ENCODE measurements at regions not wholly inside any gene's neighbourhood (a gene's known extent, or its start where the extent isn't known, plus 50 kb on each side); places are given as distances from the start of the nearest gene placed in this dataset.
A peak's percentile ranks its signal among the peaks of the same experiment; 100 is the strongest.

DNA sequence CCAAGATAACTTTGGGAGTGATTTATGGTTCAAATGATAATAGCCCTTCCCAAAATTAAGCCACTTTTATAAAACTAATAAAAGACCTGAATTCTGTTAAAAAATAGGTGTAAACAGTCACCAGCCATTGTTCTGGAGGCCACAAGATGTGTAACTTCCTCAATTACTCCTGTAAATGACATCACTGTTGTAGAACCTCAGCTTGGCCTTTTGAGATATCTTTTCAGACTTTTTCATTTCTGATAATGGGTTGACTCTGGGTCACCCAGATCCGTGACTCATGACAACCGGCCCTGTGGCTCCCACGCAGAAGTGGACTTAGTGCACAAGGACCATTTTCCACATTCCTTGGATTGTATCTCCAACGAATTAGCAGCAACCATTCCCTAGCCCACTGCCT lies 106.6 kb downstream of the DKK1 start:
- Histone ChIP-seq H3K27ac (ENCODE audit: low read depth, low read length) (no peak overlapping the region), H3K27me3 (ENCODE audit: control insufficient read depth, insufficient read depth, low read length) (no peaks in the 10 kb centered on the region), H3K4me3 (ENCODE audit: low read depth, low read length) (no peak overlapping the region), H3K9me3 (ENCODE audit: control insufficient read depth, insufficient read depth, low read length) (no peaks in the 10 kb centered on the region)
- TF ChIP-seq, protein P1, sequence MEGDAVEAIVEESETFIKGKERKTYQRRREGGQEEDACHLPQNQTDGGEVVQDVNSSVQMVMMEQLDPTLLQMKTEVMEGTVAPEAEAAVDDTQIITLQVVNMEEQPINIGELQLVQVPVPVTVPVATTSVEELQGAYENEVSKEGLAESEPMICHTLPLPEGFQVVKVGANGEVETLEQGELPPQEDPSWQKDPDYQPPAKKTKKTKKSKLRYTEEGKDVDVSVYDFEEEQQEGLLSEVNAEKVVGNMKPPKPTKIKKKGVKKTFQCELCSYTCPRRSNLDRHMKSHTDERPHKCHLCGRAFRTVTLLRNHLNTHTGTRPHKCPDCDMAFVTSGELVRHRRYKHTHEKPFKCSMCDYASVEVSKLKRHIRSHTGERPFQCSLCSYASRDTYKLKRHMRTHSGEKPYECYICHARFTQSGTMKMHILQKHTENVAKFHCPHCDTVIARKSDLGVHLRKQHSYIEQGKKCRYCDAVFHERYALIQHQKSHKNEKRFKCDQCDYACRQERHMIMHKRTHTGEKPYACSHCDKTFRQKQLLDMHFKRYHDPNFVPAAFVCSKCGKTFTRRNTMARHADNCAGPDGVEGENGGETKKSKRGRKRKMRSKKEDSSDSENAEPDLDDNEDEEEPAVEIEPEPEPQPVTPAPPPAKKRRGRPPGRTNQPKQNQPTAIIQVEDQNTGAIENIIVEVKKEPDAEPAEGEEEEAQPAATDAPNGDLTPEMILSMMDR (IDR thresholded peaks at IDR 0.05; ENCODE audit: low read depth, low read length): no peak
- POLR2A ChIA-PET: no interaction called here
- CTCF ChIA-PET: interaction anchor here (0.7 kb wide), 1 partner anchor 59 kb away, joined by 8 read pairs; no protein-coding TSS in a partner anchor
- DNase-seq (ENCODE audit: low read depth, low spot score): no peak

DNA sequence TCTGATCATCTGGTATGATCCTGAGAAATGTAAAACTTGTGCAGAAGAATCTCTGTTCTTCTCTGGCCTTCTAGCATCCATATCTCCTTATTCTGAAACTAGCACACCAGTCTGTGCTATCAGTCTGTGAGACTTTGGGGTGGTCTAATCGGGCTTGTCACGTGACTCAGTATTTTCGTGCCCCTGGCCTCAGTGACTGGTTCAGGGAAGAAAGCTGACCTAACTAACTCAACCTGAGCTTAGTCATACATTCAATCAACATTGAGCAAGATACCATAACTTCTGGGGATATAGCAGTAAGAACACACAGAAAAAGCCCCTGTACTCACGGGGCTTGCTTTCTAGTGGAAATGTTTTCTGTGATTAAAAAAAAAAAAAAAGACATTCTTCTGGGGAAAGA lies 109.3 kb downstream of the DKK1 start:
- no peaks in the 10 kb centered on the region for H3K27me3 ChIP-seq (ENCODE audit: control insufficient read depth, insufficient read depth, low read length)
- ChIA-PET POLR2A (no interaction called here), CTCF (interaction anchor here (0.5 to 0.7 kb wide), 3 partner anchors 12 to 865 kb away, joined by 3 to 4 read pairs (median 3); no protein-coding TSS in a partner anchor)
- TF ChIP-seq, protein P1 (IDR thresholded peaks at IDR 0.05; ENCODE audit: low read depth, low read length): no peak
- no peak overlapping the region for H3K27ac ChIP-seq (ENCODE audit: low read depth, low read length)
- H3K9me3 ChIP-seq (ENCODE audit: control insufficient read depth, insufficient read depth, low read length): no peaks in the 10 kb centered on the region
- DNase-seq (ENCODE audit: low read depth, low spot score): no peak
- H3K4me3 ChIP-seq (ENCODE audit: low read depth, low read length): no peak overlapping the region

DNA sequence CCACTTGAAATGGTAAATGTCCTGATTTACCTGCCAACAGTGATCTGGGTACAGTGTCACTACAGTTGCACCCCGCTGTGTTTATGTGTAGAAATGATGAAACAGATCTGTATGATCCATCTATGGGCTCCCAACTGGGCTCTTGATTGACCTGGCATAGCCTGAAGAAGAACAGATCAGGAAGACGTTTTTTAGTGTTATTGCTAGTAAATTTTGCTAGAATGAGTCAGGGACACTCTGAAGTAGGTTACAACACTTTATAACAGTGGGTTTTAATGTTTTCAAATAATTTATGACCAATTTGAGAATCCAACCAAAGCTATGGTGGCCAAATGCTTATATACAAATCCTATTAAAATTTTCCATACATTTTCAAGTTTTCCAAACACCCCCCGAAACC lies 110.3 kb downstream of the DKK1 start:
- ChIA-PET POLR2A (interaction anchor here (0.6 kb wide), 1 partner anchor 111 kb away, joined by 6 read pairs; no protein-coding TSS in a partner anchor), CTCF (no interaction called here)
- Histone ChIP-seq H3K4me3 (ENCODE audit: low read depth, low read length) (no peak overlapping the region), H3K27me3 (ENCODE audit: control insufficient read depth, insufficient read depth, low read length) (no peaks in the 10 kb centered on the region), H3K27ac (ENCODE audit: low read depth, low read length) (no peak overlapping the region), H3K9me3 (ENCODE audit: control insufficient read depth, insufficient read depth, low read length) (no peaks in the 10 kb centered on the region)
- TF ChIP-seq, protein P1 (IDR thresholded peaks at IDR 0.05; ENCODE audit: low read depth, low read length): no peak
- DNase-seq (ENCODE audit: low read depth, low spot score): no peak

DNA sequence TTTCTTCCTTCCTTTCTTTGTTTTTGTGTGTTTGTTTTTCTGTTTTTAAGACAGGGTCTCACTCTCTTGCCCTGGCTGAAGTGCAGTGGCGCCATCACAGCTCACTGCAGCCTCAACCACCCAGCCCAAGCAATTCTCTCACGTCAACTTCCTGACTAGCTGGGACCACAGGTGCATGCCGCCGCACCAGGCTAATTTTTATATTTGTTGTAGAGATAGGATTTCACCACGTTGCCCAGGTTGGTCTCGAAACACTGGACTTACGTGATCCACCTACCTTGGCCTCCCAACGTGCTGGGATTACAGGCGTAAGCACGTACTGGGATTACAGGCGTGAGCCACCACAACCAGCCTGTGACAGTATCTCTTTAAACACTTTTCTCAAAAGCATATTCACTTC lies 120.7 kb downstream of the DKK1 start:
- no peak overlapping the region for H3K27ac ChIP-seq (ENCODE audit: low read depth, low read length)
- H3K4me3 ChIP-seq (ENCODE audit: low read depth, low read length): no peak overlapping the region
- no peaks in the 10 kb centered on the region for H3K27me3 ChIP-seq (ENCODE audit: control insufficient read depth, insufficient read depth, low read length)
- DNase-seq (ENCODE audit: low read depth, low spot score): no peak
- CTCF ChIA-PET: no interaction called here
- TF ChIP-seq, protein P1 (IDR thresholded peaks at IDR 0.05; ENCODE audit: low read depth, low read length): no peak
- POLR2A ChIA-PET: no interaction called here
- no peaks in the 10 kb centered on the region for H3K9me3 ChIP-seq (ENCODE audit: control insufficient read depth, insufficient read depth, low read length)

DNA sequence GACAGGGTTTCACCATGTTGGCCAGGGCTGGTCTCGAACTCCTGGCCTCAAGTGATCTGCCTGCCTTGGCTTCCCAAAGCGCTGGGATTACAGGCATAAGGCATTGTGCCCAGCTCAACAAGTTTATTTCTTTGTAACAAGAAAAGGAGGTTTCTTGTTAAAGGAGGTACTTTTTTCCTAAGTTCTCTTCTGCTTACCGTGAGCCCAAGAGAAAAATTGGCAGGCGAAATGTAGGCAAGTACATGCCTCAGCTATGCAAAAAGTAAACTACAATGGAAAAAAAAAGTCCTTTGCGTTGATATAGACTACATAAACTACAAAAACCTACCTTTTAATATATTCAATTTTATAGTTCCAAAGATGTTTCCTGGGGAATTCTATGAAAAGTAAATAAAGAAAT lies 122.6 kb downstream of the DKK1 start:
- ChIA-PET CTCF (interaction anchor here (1.2 kb wide), 1 partner anchor 52 kb away, joined by 5 read pairs; no protein-coding TSS in a partner anchor), POLR2A (no interaction called here)
- TF ChIP-seq, protein P1 (IDR thresholded peaks at IDR 0.05; ENCODE audit: low read depth, low read length): no peak
- no peaks in the 10 kb centered on the region for H3K9me3 ChIP-seq (ENCODE audit: control insufficient read depth, insufficient read depth, low read length)
- no peaks in the 10 kb centered on the region for H3K27me3 ChIP-seq (ENCODE audit: control insufficient read depth, insufficient read depth, low read length)
- DNase-seq (ENCODE audit: low read depth, low spot score): peak; percentile 63
- no peak overlapping the region for H3K27ac ChIP-seq (ENCODE audit: low read depth, low read length)
- no peak overlapping the region for H3K4me3 ChIP-seq (ENCODE audit: low read depth, low read length)
